SIG-M5 treated with dmso at 0.1 percent for 504 hours (cell line): ENCODE measurements at regions not wholly inside any gene's neighbourhood (a gene's known extent, or its start where the extent isn't known, plus 50 kb on each side); places are given as distances from the start of the nearest gene placed in this dataset.
"Not testable (repeated sequence)": the region's sequence is repeated elsewhere in the genome, so short reads cannot be mapped to it uniquely, and the experiment has no call there.

Experiments used
- DNase-seq: peaks from one replicate; lab custom pipeline; 2025; ENCODE audit not compliant: unreplicated experiment; lab: John Stamatoyannopoulos, UW

DNA sequence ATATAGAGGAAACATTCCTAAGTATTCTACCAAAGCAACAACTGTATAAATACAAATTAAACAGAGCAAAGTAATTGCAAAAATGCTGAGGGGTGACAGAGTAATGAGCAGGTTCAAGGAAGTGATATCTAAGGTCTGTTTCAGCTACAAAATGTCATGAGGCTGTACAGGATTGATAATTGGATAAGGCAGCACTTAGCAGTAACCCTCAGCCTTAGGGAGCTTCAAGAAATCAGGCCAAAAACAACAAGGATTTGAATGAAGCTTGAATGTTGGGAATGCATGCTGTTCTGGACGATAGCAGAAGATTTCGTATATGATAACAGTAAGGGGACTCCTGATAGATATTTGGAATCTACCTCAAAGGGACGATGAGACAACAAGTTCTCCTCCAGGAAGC, 142.0 kb upstream of the MMADHC start:
- no peak for DNase-seq

DNA sequence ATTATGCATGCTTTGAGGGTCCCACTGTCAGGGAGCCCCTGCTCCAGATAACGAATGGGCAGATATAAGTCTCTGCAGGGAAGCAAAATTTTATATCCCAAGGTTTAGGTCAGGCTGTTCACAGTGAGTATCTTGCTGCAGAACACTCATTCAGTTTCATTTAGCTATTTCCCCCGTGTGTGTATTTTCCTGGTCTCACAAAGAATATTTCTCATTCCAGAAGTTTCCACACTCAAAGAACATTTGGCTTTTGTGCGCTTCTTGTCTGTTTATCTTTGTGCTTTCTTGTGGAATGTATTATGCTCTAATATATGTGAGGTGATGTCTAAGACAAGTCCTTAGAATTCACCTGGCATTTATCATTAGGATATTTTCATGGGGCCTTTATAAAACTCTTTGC, 140.4 kb upstream of the MMADHC start:
- DNase-seq = no peak

DNA sequence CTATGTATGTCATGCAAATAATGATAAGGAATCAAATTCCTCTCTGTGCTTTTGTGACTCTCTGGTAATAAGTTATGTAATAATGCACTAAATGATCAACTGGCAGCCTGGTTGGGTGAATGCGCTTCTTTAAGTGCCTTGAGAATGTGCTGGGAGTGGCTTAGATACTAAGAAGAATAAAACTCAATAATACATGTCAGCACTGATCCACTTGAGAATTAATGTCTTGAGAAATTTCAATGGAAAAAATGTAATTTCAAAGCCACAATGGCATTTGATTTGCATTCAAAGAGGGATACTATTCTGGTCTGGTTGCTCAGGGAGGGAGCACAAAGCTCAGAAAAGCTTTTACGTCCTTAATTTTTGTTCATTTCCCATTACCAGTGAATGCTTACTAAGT, 137.7 kb upstream of the MMADHC start:
- DNase-seq = no peak

DNA sequence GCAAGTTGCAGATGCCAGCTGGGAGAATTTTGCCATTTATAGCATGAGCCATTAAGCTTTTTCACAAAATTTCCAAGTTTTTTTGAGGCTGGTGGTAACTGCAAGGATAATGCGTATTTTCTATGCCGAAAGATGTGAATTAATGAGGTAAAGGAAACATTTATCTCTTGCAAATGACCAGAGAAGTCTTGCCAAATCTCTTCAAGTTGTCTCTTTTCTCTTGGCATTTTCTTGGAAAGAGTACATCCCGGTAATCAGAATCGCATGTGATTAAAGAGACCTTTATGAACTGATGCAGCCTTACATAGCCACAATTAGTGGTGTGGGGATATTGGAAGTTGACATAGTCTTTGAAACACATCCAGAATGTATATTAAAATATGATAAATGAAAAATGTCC, 136.5 kb upstream of the MMADHC start:
- no peak for DNase-seq

DNA sequence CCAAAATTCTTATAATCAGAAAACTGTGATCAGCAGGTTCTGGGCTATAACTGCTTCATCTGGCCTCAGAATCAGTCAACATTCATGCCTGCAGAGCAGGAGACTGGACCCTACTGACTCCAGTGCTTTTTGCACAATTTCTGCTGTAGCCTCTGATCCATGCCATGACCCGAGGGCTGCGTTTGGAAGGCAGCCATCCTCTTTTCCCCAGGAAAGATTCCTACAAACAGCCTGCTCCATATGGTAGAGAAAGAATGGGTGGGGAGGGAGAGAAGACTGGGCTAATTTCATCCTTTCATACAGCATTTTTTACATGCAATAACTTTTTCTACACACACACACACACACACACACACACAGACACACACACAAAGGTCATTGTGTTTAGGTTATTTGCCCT, 133.0 kb upstream of the MMADHC start:
- DNase-seq = no peak

DNA sequence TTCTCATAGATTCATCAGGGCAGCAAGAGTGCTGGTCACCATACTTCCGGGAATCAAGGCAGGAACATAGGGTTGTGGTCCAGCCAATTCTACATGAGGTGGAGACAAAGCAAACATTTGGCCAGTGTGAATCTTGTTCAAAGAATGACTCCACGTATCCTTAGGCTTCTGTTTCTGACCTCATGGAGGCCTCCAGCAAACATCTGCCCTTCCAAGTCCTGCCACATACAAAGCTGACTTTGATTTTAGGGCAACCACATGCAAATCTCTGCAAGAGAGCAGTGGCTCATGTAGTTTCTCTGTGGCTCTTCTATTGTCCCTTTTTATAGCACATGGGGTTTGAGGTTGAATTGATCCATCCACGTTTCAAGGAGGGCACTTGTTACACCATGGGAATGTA, 132.1 kb upstream of the MMADHC start:
- no peak for DNase-seq

DNA sequence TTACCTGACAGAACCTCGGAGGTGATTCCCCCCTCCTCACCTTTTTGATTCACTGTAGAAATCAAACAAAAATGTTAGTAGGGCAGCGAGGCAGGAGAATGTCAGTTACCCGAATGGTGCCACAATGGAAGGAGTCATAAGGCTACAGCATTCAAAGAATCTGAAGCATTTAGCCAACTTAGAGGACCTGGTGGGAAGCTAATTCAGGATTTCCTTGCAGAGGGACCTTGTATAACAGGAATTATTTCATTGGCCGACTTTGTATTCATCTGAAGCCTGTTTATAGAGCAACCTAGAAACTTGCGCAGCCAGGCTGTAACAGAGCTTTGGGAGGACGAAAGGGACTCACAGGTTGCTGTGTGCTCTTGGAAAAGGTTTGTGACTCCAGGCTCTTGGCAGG, 129.1 kb upstream of the MMADHC start:
- no peak for DNase-seq

DNA sequence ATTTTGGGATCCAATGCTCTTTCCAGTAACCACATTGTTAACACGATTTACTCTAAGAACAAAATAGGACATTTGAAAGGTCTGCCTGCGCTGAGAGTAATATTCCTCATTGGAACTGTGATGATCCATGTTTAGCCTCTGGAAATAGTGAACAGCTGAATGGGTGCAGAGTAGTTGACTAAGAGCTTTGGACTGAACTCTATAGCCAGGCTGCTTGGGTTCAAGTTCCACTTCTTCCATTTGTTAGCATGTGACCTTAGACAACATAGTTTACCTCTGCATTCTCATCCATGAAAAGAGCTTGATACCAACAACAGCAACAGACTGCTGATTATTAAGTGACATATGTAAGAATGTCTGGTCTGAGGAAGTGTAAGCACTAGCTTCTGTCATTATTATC, 128.3 kb upstream of the MMADHC start:
- DNase-seq = no peak

DNA sequence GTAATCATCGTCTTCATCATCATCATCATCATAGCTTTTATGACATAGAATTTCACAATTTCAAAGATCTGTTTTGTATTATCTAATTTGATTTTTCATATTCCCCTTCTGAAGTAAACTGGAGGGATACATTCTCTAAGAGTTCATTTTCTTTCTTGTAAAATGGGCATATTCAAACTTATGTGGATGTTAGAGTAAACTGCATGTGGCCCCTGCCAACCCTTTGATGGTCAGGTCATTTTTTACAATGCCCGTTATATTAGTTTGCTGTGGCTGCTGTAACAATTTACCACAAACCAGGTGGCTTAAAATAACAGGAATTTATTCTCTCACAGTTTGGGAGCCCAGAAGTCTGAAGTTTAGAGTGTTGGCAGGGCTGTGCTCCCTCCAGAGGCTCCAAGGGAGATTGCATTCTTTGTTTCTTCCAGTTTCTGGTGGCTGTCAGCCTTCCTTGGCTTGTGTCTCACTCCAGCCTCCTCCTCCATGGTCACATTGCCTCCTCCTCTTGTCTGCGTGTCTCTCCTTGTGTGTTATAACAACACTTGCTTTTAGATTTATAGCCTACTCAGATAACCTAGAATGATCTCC, 127.5 kb upstream of the MMADHC start:
- DNase-seq = peak; percentile 37

DNA sequence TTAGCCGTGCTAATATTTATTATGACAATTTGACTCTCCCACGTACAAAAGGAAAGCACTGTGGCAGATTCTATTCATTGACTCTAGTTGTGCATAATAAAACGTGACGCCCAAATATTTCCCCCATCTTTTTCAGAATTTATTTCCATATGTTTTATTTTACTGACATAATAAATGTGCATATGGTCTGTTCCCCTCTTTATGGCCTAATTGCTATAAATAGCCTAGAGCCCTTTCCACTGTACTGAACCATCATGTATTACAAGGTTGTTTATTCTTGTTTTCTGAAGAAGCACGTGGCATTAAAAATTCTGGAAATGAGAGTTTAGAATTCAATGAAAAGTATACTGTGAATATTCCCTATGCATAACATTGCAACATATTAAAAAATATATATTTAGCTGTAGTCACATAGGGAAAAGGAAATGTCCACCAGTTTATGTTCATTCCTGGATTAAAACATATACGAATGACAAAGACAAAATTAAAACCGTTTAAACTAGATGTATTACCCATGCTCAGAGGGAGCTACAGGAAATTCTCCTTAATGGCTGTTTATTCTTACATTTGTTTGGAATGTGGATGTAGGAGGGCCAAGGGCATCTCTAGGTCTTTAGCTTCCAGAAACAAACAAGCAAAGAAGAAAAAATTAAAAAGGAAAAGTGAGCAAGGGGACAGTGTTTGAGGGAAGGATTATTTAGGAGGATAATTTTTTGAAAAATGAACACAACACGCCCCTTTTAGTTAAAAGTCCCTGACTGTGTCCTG, 122.1 kb upstream of the MMADHC start:
- no peak for DNase-seq

DNA sequence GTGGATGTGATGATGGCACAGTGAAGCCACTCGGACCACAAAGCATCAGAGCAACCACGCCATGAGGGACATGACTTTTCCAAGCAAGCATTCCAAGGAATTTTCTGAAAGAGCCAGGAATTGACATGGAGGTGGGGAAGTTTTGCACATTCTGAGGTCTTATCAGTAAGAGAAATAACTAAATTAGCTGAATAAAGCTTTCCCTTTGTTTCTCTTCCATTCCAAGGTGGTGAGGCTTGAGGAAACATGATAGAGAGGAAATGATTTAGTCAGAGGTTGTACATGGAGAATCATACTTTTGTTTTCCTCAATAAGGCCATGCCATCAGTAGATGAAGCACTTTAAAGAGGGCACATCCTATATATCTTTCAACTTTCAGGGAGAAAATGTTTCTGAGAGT, 115.7 kb upstream of the MMADHC start:
- no peak for DNase-seq

DNA sequence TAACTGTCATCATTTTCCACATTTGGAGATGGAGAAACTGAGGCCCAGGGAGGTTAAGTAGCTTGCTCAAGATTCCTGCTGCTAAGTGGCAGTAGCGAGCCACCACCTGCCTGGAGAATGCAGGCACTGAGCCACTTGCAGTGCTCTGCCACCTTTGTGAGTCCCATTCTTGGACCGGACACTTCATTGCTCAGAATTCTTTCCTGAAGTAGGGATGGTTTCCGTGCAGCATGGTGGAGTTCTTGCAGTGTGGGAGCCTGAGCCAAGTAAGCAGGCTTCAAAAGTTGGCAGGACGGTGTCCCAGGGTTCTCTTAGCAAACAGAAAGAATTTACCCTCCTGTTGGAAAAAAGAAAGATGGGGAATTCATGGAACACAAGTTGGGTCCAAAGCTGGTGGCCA, 115.0 kb upstream of the MMADHC start:
- DNase-seq = no peak

DNA sequence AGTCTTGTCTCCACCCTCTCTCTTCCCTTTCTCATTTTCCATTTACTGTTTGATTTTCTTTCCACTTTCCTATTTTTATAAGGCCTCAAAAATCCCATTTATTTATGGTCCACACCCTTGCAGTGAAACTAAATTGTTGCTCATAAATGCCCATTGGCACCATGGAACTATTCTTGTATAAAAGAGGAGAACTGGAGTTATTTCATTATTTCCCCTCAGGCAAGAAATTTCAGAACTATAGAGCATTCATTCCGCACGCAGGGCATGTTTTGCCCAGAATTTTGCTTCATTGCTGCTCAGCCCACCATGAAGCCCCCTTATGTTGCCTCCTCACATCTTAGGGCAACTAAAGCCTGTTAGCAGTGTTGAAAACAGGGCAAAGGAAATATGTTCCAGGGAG, 113.7 kb upstream of the MMADHC start:
- DNase-seq = no peak

DNA sequence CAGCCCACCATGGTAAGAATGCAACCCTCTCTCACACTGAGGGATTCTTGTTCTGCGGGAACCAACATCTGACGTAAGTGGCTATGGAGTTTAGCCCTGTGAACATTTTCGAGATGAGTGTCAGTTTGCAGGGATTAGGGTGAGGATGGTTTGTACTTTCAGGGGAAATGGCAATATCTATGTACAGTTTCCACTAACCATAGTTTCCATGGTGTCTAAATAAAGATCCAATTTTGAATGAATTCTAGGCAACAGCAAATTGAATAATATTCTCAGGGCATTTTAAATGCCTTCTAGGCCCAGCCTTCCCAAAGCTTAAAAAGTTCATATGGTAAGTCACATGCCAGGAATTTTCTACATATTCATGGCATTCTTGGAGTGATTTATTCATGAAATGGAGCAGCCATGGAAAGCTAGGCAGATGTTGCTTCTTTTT, 105.4 kb upstream of the MMADHC start:
- DNase-seq = no peak

DNA sequence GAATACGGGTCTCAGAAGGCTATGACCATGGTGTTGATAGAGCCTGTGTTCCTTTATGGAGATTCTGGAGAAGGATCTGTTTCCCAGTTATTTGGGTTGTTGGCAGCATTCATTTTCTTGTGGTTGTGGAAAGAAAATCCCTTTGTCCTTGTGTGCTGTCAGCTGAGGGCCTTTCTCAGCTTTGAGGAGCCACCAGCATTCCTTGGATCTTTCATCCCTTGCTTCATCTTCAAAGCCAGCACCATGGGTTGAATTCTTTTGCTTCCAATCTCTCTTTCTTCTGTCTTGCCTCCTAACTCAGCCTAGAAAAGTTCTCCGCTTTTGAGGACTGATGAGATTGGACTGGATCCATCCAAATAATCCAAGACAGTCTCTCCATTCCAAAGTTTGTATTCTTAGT, 103.2 kb upstream of the MMADHC start:
- DNase-seq = no peak

DNA sequence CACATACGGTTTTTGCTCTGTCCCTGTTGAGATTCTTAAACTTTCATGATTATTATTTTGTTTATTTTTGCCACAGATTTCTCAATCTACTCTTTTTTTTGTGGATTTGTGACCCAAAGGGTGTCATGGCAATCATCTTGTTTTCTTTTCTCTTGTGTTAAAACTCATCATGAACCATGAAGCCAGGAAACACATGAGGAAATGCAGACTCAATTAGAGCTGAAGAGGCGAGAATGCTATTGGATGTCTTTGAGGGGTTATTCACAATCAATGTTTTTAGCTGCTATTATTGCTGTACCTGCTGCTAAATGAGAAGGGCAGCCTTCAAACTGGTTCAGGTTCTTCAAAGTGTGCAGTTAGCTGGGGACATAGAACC, 99.5 kb upstream of the MMADHC start:
- no peak for DNase-seq

DNA sequence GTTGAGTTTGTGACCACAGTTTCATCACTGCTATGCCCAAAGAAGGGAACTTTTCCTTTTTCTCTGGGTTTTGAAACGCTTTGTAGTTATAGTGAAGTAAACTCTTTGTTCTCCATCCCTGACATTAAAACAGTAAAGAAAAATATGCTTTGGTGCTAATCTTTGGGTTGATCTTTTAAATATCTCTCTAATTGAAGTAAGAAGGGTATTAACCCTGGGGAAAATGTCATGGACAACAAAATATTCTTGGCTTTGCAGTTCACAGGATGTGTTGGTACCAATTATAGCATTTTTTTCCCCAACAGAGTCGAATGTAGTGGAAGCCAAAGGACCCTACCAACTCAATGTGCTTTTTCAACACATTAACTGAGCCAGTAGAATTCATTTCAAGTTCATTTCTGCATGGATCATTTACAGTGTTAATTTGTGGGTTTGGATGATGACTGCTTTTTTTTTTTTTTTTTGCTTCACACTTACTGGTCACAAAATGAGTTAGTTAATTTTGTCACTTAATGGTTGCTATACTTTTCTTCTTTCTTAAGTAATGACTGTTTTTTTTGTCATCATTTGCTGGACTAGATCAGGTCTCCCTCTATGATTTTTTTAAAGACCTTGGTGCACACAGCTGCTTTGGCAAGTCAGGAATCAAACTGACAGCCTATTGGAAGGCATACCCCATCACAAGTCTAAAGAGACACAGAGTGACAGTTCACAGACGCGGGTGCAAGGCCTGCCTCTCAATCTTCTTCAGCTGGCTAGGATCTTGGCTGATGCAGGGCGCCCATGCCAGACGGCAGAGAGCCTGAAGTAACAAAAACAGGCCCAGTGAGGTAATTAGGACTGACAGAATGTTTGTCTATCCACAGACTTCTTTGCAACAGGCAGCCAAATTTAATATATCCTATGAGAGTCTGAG, 98.8 kb upstream of the MMADHC start:
- DNase-seq = no peak

DNA sequence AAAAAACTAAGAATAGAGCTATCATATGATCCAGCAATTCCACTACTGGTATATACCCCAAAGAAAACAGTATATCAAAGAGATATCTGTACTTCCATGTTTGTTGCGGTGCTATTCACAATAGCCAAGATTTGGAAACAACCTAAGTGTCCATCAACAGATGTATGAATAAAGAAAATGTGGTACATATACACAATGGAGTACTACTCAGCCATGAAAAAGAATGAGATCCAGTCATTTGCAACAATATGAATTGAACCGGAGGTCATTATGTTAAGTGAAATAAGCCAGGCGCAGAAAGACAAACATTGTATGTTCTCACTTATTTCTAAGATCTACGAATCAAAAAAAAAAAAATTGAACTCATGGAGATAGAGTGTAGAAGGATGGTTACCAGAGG, 97.8 kb upstream of the MMADHC start:
- not testable (repeated sequence) for DNase-seq

DNA sequence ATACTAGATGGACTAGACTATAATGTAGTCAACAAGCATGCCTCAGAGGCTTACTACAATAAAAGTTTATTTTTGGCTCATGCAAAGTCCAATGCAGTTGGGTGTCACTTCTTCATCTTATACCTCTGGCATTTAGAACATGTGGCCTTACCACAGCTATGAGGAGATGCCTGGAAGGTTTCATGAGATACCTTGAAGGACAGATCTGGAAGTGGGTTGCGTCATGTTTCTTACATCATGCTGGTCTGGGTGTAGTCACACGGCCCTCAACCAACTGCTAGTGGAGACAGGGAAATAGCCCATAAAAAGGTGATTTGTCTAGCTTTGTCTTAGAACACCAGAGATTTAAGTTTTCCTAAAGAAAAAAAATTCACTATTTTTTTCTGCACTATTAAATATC, 91.7 kb upstream of the MMADHC start:
- DNase-seq = no peak

DNA sequence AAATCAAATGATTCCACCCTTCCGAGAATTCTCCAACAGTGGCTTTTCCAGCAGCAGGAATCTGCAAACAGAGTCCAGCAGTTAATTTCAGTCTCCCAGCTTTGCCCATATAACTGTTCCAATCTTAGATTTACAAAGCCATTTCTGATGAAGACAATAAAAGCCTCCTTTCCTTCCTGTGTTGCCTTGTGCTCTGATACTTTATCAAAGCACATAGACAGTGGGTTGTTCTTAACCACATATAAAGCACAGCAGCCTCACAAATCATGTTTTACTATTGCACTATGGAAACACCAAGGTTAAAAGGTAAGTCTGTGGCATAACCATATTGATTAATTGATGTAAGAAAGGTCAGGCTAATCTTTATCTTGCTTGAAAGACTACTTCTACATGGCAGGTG, 89.8 kb upstream of the MMADHC start:
- no peak for DNase-seq

DNA sequence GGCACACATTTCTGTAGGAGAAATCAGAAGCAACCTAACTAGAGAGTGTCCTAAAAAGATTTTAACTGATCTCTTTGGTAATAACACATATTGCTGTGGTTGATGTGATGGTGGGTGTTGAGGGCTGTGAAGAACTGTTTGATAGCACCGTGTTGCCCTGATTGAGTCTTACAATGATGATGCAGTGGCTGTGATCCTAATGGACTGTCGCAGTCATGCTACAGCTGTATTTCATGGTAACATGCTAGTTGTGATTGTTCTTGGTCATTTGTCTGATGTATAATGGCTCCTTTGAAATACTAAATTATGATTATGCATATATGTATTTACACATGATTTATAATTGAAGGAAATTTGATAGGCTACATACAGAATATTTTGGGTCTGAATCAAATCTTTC, 82.5 kb upstream of the MMADHC start:
- DNase-seq = no peak

DNA sequence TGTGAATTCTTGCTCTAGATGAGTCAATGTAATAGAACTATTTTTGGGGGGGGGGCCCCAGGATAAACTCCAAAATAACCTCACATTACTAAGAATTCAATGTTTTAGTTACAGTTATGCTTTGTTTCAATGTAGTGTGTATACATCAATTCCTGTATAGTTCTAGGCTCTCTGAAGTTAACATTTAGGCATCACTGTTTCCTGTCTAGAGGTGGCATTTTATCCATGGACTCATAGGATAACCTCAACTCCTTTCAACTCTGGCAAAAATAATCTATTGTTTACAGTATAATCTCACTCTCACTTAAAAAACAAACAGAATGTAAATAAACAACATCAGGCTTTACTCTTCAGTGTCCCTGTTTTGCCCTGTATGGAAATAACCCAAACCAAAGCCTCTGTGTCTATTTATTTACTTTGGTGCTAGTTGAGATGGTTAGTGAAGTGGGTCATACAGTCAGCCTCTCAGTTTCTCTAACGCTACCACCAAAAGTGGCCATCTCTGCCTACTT, 79.3 kb upstream of the MMADHC start:
- DNase-seq = no peak
